ENCODE measurements at regions not wholly inside any gene's neighbourhood (a gene's known extent, or its start where the extent isn't known, plus 50 kb on each side); places are given as distances from the start of the nearest gene placed in this dataset.

DNA sequence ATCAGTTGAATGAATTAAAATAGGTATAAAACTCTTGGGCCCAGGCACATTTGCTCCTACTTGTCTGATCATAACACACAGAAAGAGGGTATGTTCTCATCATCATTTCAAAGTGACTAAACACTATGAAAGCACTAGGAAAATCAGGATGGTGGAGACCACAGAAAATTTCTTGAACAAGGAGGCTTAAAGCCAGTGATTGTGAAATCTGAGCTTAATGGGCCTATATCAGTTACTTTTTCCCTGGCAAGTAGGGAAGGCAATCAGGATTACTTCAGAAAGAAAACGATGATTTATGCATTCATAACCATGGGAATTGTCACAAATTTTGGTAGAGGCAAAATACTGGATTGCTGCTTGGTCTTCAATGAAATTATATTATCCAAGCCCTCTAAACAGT is 434.4 kb upstream of the CNTN4 start:
- TF ChIP-seq CTCF (conservative IDR thresholded peaks at IDR 0.05; ENCODE audit: low read depth, low read length) (no peak), EZH2 (IDR thresholded peaks at IDR 0.05; ENCODE audit: borderline replicate concordance, low read depth, low read length, poor library complexity, severe bottlenecking) (no peak)

Data from A673 (cell line).